ENCODE measurements at regions not wholly inside any gene's neighbourhood (a gene's known extent, or its start where the extent isn't known, plus 50 kb on each side); places are given as distances from the start of the nearest gene placed in this dataset.

GRCh38 chr1:88224906-88225305, 459.2 kb upstream of the PKN2 start:
- Histone ChIP-seq H3K9me3 (no peaks in the 10 kb centered on the region), H3K4me1 (no peaks in the 10 kb centered on the region), H3K27ac (no peak overlapping the region), H3K4me3 (no peak overlapping the region), H3K27me3 (no peaks in the 10 kb centered on the region), H3K36me3 (ENCODE audit: low read depth, missing control alignments) (no peaks in the 10 kb centered on the region)
- no peak for TF ChIP-seq POLR2A (IDR thresholded peaks at IDR 0.05)
- TF ChIP-seq CTCF (IDR thresholded peaks at IDR 0.05) = no peak
- DNase-seq = no peak
- 51 to 55% methylated on average over 3 of the region's 3 CpGs for WGBS, 2 donors
- intact Hi-C loops (cut with DNase I; ENCODE audit: low total_unique reads) = no loop called here

- intact Hi-C loops (cut with DNase I; ENCODE audit: low total_unique reads) = no loop called here
- no peaks in the 10 kb centered on the region for H3K9me3 ChIP-seq
Observed at GRCh38 chr1:88228114-88228513, 456.0 kb upstream of the PKN2 start.

GRCh38 chr1:88230126-88230525, 453.9 kb upstream of the PKN2 start:
- H3K4me1 ChIP-seq = no peaks in the 10 kb centered on the region
- TF ChIP-seq CTCF (IDR thresholded peaks at IDR 0.05) (no peak), POLR2A (IDR thresholded peaks at IDR 0.05) (no peak)
- no peaks in the 10 kb centered on the region for H3K9me3 ChIP-seq
- WGBS, 2 donors = 90 to 94% methylated on average over 3 of the region's 3 CpGs
- no peak for DNase-seq
- no peaks in the 10 kb centered on the region for H3K36me3 ChIP-seq (ENCODE audit: low read depth, missing control alignments)
- H3K27ac ChIP-seq = no peak overlapping the region
- no peaks in the 10 kb centered on the region for H3K27me3 ChIP-seq
- intact Hi-C loops (cut with DNase I; ENCODE audit: low total_unique reads) = no loop called here
- no peak overlapping the region for H3K4me3 ChIP-seq

More at GRCh38 chr1:88228114-88228513, 456.0 kb upstream of the PKN2 start:
- 68 to 74% methylated on average over 3 of the region's 3 CpGs for WGBS, 2 donors
- DNase-seq = no peak
- no peak for TF ChIP-seq CTCF (IDR thresholded peaks at IDR 0.05)
- Histone ChIP-seq H3K27ac (no peak overlapping the region), H3K27me3 (no peaks in the 10 kb centered on the region), H3K36me3 (ENCODE audit: low read depth, missing control alignments) (no peaks in the 10 kb centered on the region), H3K4me1 (no peaks in the 10 kb centered on the region), H3K4me3 (no peak overlapping the region)

GRCh38 chr1:88237058-88237457, 447.0 kb upstream of the PKN2 start:
- no peak for DNase-seq
- Histone ChIP-seq H3K27ac (no peak overlapping the region), H3K4me3 (no peak overlapping the region), H3K27me3 (no peaks in the 10 kb centered on the region), H3K4me1 (no peaks in the 10 kb centered on the region), H3K36me3 (ENCODE audit: low read depth, missing control alignments) (no peaks in the 10 kb centered on the region), H3K9me3 (no peaks in the 10 kb centered on the region)
- no peak for TF ChIP-seq CTCF (IDR thresholded peaks at IDR 0.05)
- TF ChIP-seq POLR2A (IDR thresholded peaks at IDR 0.05) = no peak
- 36% methylated on average over 3 of the region's 3 CpGs for WGBS, 2 donors
- intact Hi-C loops (cut with DNase I; ENCODE audit: low total_unique reads) = no loop called here

GRCh38 chr1:88239205-88239604, 444.9 kb upstream of the PKN2 start:
- H3K36me3 ChIP-seq (ENCODE audit: low read depth, missing control alignments) = no peaks in the 10 kb centered on the region
- intact Hi-C loops (cut with DNase I; ENCODE audit: low total_unique reads) = no loop called here
- WGBS, 2 donors = 66 to 78% methylated on average over 1 of the region's 1 CpG
- H3K4me3 ChIP-seq = no peak overlapping the region
- H3K9me3 ChIP-seq = no peaks in the 10 kb centered on the region
- TF ChIP-seq POLR2A (IDR thresholded peaks at IDR 0.05) (no peak), CTCF (IDR thresholded peaks at IDR 0.05) (no peak)
- H3K4me1 ChIP-seq = no peaks in the 10 kb centered on the region
- H3K27ac ChIP-seq = no peak overlapping the region
- no peak for DNase-seq
- no peaks in the 10 kb centered on the region for H3K27me3 ChIP-seq

All from testis (tissue), 2 donors.